NCI-H526 treated with DMSO at 0.1 percent for 48 hours (cell line): ENCODE measurements at regions not wholly inside any gene's neighbourhood (a gene's known extent, or its start where the extent isn't known, plus 50 kb on each side); places are given as distances from the start of the nearest gene placed in this dataset.
"Not testable (repeated sequence)": the region's sequence is repeated elsewhere in the genome, so short reads cannot be mapped to it uniquely, and the experiment has no call there.

Source experiments
- DNase-seq: peaks from one replicate; lab custom pipeline; 2025; lab: John Stamatoyannopoulos, UW

DNA sequence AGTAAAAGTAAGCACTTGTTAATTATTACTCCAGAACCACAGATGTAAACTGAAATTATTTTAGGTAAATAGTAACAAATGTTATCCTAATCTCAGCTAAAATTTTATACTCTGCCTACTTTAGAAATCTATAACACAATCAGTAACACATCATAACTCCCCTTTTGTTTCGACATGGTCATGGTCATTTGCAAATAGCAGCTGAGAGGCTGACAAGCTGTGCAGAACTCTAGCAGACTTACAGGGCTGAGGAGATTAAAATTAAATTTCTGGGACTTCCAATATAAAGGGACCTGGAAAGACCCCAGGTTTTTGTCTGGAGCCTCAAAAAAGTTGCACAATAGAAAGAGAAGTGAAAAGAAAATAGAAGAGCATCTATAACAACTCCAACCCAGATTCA is 88.8 kb downstream of the PRL start:
- DNase-seq: no peak

GRCh38 chr6:22214314-22214713 is 82.5 kb downstream of the PRL start:
- DNase-seq: no peak

DNA sequence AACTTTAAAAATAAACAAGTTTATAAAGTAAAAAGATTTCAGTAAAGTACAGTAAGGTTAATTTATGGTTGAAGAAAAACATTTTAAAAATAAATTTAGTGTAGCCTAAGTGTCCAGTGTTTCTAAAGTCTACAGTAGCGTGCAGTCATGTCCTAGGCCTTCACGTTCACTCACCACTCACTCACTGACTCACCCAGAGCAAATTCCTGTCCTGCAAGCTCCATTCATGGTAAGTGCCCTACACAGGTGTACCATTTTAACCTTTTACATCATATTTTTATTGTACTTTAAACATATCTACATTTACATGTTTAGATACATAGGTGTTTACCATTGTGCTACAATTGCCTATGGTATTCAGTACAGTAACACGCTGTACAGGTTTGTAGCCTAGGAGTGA is 81.4 kb downstream of the PRL start:
- not testable (repeated sequence) for DNase-seq

- DNase-seq: no peak
These were observed 78.4 kb downstream of the PRL start for GRCh38 chr6:22218410-22218809.

DNA sequence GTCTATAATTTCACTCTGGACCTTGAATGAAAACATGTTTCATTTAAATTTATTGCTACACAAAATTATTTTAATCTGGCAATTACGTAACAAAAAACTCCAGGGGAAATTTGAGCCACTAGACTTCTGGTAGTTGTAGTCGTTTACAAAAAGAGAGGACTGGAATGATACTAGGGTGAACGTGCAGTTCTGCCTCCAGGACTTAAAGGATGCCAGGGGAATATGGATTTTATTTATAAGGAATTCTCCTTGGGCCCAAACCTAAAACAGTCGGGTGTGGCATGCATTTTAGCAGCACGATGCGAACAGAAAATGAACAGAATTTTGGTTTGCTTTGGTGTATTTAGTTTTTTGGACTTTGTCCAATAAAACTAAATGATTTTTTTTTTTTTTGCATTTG is 76.9 kb downstream of the PRL start:
- no peak for DNase-seq

DNA sequence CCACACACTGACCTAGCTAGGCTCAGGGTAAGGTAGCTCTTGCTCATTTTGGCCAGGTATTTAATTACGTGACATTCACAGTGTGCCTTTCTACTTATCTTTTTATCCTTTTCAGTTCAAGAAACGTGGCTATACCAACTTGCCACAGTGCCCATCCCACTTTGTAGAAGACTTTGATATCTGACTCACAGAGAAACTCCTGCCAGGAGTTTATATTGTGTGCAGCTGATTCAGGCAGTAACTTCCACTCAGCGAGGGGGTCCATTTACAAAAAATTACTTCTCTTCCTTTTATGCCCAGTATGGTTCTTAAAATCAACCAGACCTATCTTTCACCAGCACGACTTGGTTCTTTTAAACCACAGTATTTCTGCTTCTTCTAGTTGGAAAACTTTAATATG is 75.6 kb downstream of the PRL start:
- no peak for DNase-seq

DNA sequence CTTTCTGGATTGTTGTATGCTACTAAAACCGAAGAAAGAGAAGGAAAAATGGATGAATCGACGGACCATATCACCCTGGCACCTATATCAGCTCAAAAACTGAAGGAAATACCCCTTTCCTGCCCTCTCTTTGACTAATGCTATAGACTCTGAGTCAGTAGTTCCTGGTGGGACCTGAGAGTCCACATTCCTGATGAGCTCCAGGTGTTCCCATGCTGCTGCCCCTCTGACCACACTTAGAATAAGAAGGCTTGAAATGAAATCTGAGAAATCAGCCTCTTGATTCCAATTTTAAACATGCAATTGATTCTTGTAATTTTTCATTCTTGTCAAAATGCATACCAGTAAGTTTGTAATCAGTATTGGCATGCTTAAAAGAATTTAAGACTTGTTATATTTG is 75.2 kb downstream of the PRL start:
- DNase-seq: no peak

- DNase-seq: no peak
These were observed 74.4 kb downstream of the PRL start for GRCh38 chr6:22222469-22222868.

DNA sequence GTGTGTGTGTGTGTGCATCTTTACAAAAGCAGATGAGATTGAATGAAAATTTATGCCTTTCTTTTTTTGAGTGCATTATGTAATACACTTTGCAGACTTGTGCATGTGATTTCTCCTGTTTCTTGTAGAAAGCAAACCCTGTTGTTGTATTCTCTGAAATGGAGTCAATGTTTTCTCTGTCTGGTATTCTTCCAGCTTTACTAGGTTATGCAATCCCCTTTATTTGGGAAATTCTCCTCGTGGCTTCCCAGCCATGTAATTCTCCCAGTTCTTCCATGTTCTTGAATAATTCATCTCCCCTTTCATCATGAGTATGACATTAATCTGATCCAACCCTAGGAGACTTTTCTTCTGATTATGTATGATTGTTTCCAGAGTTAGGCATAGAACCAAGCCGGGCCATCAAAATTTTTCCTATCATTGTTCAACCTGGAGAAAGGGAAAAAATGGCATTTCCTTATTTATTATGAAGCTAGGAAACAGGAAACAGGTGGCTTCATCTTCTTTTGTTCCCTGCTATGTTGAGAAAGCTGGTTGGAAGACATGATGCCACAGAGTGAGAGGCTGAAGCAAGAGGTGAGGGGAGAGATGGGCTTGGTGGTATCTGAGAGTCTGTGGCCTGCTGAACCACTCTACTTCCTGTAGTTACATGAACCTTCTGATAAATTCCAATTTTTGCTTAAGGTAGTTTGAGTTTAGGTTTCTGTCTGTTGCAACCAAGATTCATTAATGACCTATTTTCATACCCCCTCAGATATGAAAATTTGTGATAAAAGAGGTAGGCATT is 68.8 kb downstream of the PRL start:
- no peak for DNase-seq

GRCh38 chr6:22231050-22231449 is 65.8 kb downstream of the PRL start:
- DNase-seq: no peak

GRCh38 chr6:22231616-22232015 is 65.2 kb downstream of the PRL start:
- DNase-seq: no peak

GRCh38 chr6:22236626-22237414 is 60.0 kb downstream of the PRL start:
- DNase-seq: no peak
